ENCODE measurements at regions not wholly inside any gene's neighbourhood (a gene's known extent, or its start where the extent isn't known, plus 50 kb on each side); places are given as distances from the start of the nearest gene placed in this dataset.

- H3K4me3 ChIP-seq (ENCODE audit: low read length), result no peak overlapping the region
- DNase-seq (ENCODE audit: low read depth), result no peak
- no peak for TF ChIP-seq CTCF (conservative IDR thresholded peaks at IDR 0.05; ENCODE audit: low read length)
Observed at GRCh38 chr5:98605426-98605825, 168.0 kb upstream of the RGMB start.

- no peak for TF ChIP-seq CTCF (conservative IDR thresholded peaks at IDR 0.05; ENCODE audit: low read length)
- no peak overlapping the region for H3K4me3 ChIP-seq (ENCODE audit: low read length)
- DNase-seq (ENCODE audit: low read depth), result no peak
Observed at GRCh38 chr5:98606961-98607360, 166.5 kb upstream of the RGMB start.

GRCh38 chr5:98608052-98608451 is 165.4 kb upstream of the RGMB start:
- DNase-seq (ENCODE audit: low read depth), result no peak
- no peak overlapping the region for H3K4me3 ChIP-seq (ENCODE audit: low read length)
- TF ChIP-seq CTCF (conservative IDR thresholded peaks at IDR 0.05; ENCODE audit: low read length), result no peak

GRCh38 chr5:98614341-98614740 is 159.1 kb upstream of the RGMB start:
- DNase-seq (ENCODE audit: low read depth), result no peak
- H3K4me3 ChIP-seq (ENCODE audit: low read length), result no peak overlapping the region
- no peak for TF ChIP-seq CTCF (conservative IDR thresholded peaks at IDR 0.05; ENCODE audit: low read length)

GRCh38 chr5:98621821-98622220 is 151.6 kb upstream of the RGMB start:
- no peak for TF ChIP-seq CTCF (conservative IDR thresholded peaks at IDR 0.05; ENCODE audit: low read length)
- no peak for DNase-seq (ENCODE audit: low read depth)
- H3K4me3 ChIP-seq (ENCODE audit: low read length), result no peak overlapping the region

- no peak for DNase-seq (ENCODE audit: low read depth)
- no peak overlapping the region for H3K4me3 ChIP-seq (ENCODE audit: low read length)
- no peak for TF ChIP-seq CTCF (conservative IDR thresholded peaks at IDR 0.05; ENCODE audit: low read length)
Observed at GRCh38 chr5:98624145-98624880, 149.2 kb upstream of the RGMB start.

- H3K4me3 ChIP-seq (ENCODE audit: low read length), result no peak overlapping the region
- no peak for TF ChIP-seq CTCF (conservative IDR thresholded peaks at IDR 0.05; ENCODE audit: low read length)
- DNase-seq (ENCODE audit: low read depth), result no peak
Observed at GRCh38 chr5:98627121-98627520, 146.3 kb upstream of the RGMB start.
